ENCODE measurements at regions not wholly inside any gene's neighbourhood (a gene's known extent, or its start where the extent isn't known, plus 50 kb on each side); places are given as distances from the start of the nearest gene placed in this dataset.

- DNase-seq: no peak
Observed at GRCh38 chr12:43294916-43295315, 257.1 kb downstream of the ADAMTS20 start.

- no peak for DNase-seq
Observed at GRCh38 chr12:43294147-43294546, 257.9 kb downstream of the ADAMTS20 start.

GRCh38 chr12:43293396-43293795, 258.6 kb downstream of the ADAMTS20 start:
- no peak for DNase-seq

GRCh38 chr12:43292699-43293098, 259.3 kb downstream of the ADAMTS20 start:
- no peak for DNase-seq

- no peak for DNase-seq
Observed at GRCh38 chr12:43291516-43291915, 260.5 kb downstream of the ADAMTS20 start.

GRCh38 chr12:43290836-43291235, 261.2 kb downstream of the ADAMTS20 start:
- DNase-seq: no peak

- DNase-seq: no peak
Observed at GRCh38 chr12:43289426-43289801, 262.6 kb downstream of the ADAMTS20 start.

GRCh38 chr12:43288671-43289425, 263.2 kb downstream of the ADAMTS20 start:
- DNase-seq: no peak

GRCh38 chr12:43287706-43288383, 264.2 kb downstream of the ADAMTS20 start:
- no peak for DNase-seq

GRCh38 chr12:43286986-43287385, 265.0 kb downstream of the ADAMTS20 start:
- no peak for DNase-seq

- no peak for DNase-seq
Observed at GRCh38 chr12:43285159-43285598, 266.8 kb downstream of the ADAMTS20 start.

- no peak for DNase-seq
Observed at GRCh38 chr12:43284486-43285158, 267.4 kb downstream of the ADAMTS20 start.

- DNase-seq: no peak
Observed at GRCh38 chr12:43283206-43283605, 268.8 kb downstream of the ADAMTS20 start.

- DNase-seq: no peak
Observed at GRCh38 chr12:43282106-43282505, 269.9 kb downstream of the ADAMTS20 start.

- no peak for DNase-seq
Observed at GRCh38 chr12:43281563-43281962, 270.4 kb downstream of the ADAMTS20 start.

GRCh38 chr12:43278541-43278832, 273.5 kb downstream of the ADAMTS20 start:
- DNase-seq: no peak

- no peak for DNase-seq
Observed at GRCh38 chr12:43277651-43278540, 274.1 kb downstream of the ADAMTS20 start.

- DNase-seq: no peak
Observed at GRCh38 chr12:43273467-43273866, 278.5 kb downstream of the ADAMTS20 start.

GRCh38 chr12:43271659-43272058, 280.3 kb downstream of the ADAMTS20 start:
- no peak for DNase-seq

GRCh38 chr12:43267818-43268217, 284.2 kb downstream of the ADAMTS20 start:
- DNase-seq: no peak

GRCh38 chr12:43261701-43262100, 290.3 kb downstream of the ADAMTS20 start:
- DNase-seq: no peak

- no peak for DNase-seq
Observed at GRCh38 chr12:43255522-43256111, 296.4 kb downstream of the ADAMTS20 start.

GRCh38 chr12:43252585-43252984, 299.4 kb downstream of the ADAMTS20 start:
- DNase-seq: no peak
